ENCODE measurements at regions not wholly inside any gene's neighbourhood (a gene's known extent, or its start where the extent isn't known, plus 50 kb on each side); places are given as distances from the start of the nearest gene placed in this dataset.

DNA sequence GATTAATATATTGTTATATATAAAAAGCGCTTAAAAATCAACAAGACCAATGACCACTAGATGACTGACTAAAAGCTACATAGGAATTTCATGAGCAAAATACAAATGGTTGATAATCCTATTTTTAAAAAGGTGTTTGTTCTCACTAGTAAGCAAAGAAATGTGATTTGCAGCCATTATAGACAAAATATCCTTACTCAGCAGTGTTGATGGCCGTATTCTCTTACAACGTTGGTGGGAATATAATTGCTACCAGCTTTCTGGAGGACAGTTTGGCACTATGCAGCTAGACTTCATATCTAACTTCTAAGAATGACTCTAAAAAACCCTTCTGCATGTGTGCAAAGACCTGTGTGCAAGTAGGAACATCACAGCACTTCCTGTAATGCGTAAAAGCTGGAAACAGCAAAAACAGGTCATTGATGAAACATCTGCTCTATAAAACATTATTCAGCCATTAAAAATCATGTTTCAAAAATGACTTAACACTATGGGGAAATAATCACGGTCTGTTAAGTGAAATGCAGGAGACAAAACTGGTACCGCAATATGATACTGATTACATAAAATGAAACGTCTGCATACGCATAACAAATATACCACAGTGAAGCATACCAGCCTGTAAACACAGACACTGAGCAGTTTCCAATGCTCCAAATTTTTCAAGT, 70.1 kb upstream of the LINC01488 start:
- no peaks in the 10 kb centered on the region for H3K27me3 ChIP-seq
- TF ChIP-seq Cebpa-rat (IDR thresholded peaks at IDR 0.05): no peak
- no peaks in the 10 kb centered on the region for H3K36me3 ChIP-seq
- H3K27ac ChIP-seq: no peak overlapping the region
- no peak overlapping the region for H3K4me3 ChIP-seq
- H3K4me2 ChIP-seq: peak overlapping the region in 3 of 11 experiments; percentile 4 to 89 (median 32); a peak in 2 of 22 replicates
- H4K20me1 ChIP-seq: no peaks in the 10 kb centered on the region
- peaks cover 7 to 19% (median 13%) of the 10 kb centered on the region in 11 experiments; a peak in 16 of 22 replicates for H3K9me3 ChIP-seq (replicated peaks in 1 of 11)
- H3K4me1 ChIP-seq: peaks cover 43 to 56% (median 47%) of the 10 kb centered on the region in 10 experiments
- H3K9ac ChIP-seq: no peak overlapping the region

GRCh38 chr11:69413015-69413801, 68.3 kb upstream of the LINC01488 start:
- Histone ChIP-seq H3K4me1 (peaks cover 48 to 70% (median 61%) of the 10 kb centered on the region in 10 experiments), H3K4me3 (no peak overlapping the region), H3K9ac (no peak overlapping the region), H3K36me3 (no peaks in the 10 kb centered on the region), H3K27me3 (no peaks in the 10 kb centered on the region), H3K4me2 (no peak overlapping the region), H3K27ac (no peak overlapping the region), H4K20me1 (no peaks in the 10 kb centered on the region), H3K9me3 (replicated peaks in 1 of 11) (peaks cover 7 to 19% (median 13%) of the 10 kb centered on the region in 11 experiments; a peak in 16 of 22 replicates)
- TF ChIP-seq Cebpa-rat (IDR thresholded peaks at IDR 0.05): peak in 1 of 11 experiments; percentile 38; a peak in 1 of 22 replicates

DNA sequence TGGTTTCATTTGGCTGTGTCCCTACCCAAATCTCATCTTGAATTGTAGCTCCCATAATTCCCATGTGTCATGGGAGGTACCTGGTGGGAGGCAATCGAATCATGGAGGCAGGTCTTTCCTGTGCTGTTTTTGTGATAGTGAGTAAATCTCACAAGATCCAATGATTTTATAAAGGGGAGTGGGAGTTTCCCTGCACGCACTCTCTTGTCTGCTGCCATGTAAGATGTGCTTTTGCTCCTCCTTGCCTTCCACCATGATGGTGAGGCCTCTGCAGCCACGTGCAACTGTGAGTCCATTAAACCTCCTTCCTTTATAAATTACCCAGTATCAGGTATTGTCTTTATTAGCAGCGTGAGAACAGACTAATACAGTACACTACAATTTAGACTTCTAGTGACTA, 67.5 kb upstream of the LINC01488 start:
- Histone ChIP-seq H4K20me1 (no peaks in the 10 kb centered on the region), H3K27ac (no peak overlapping the region), H3K9ac (no peak overlapping the region), H3K36me3 (no peaks in the 10 kb centered on the region), H3K27me3 (no peaks in the 10 kb centered on the region), H3K4me2 (peak overlapping the region in 9 of 11 experiments; percentile 69 to 95 (median 85); a peak in 7 of 22 replicates), H3K4me3 (no peak overlapping the region), H3K4me1 (peaks cover 47 to 67% (median 59%) of the 10 kb centered on the region in 10 experiments), H3K9me3 (replicated peaks in 1 of 11) (peaks cover 7 to 19% (median 13%) of the 10 kb centered on the region in 11 experiments; a peak in 16 of 22 replicates)
- TF ChIP-seq Cebpa-rat (IDR thresholded peaks at IDR 0.05): no peak

GRCh38 chr11:69414773-69415187, 66.7 kb upstream of the LINC01488 start:
- Histone ChIP-seq H3K9ac (peak overlapping the region in 8 of 11 experiments; percentile 6 to 43 (median 13); a peak in 8 of 22 replicates), H3K4me2 (peak overlapping the region; percentile 69 to 95 (median 84)), H3K36me3 (no peaks in the 10 kb centered on the region), H3K4me1 (peaks cover 39 to 60% (median 51%) of the 10 kb centered on the region in 10 experiments), H3K27me3 (no peaks in the 10 kb centered on the region), H3K9me3 (replicated peaks in 1 of 11) (peaks cover 7 to 19% (median 13%) of the 10 kb centered on the region in 11 experiments; a peak in 16 of 22 replicates), H3K27ac (peak overlapping the region in 7 of 11 experiments; percentile 7 to 58 (median 43); a peak in 10 of 22 replicates), H4K20me1 (no peaks in the 10 kb centered on the region), H3K4me3 (peak overlapping the region in 1 of 10 experiments; percentile 19; a peak in 1 of 20 replicates)
- TF ChIP-seq Cebpa-rat (IDR thresholded peaks at IDR 0.05): no peak

- Histone ChIP-seq H3K27ac (peak overlapping the region in 6 of 11 experiments; percentile 4 to 58 (median 44); a peak in 10 of 22 replicates), H3K27me3 (no peaks in the 10 kb centered on the region), H3K4me1 (peaks cover 31 to 52% (median 44%) of the 10 kb centered on the region in 10 experiments), H3K4me3 (peak overlapping the region in 1 of 10 experiments; percentile 2; a peak in 2 of 20 replicates), H3K36me3 (no peaks in the 10 kb centered on the region), H4K20me1 (no peaks in the 10 kb centered on the region), H3K4me2 (peak overlapping the region; percentile 69 to 95 (median 84)), H3K9ac (peak overlapping the region in 7 of 11 experiments; percentile 6 to 54 (median 24); a peak in 9 of 22 replicates), H3K9me3 (replicated peaks in 1 of 11) (peaks cover 7 to 19% (median 13%) of the 10 kb centered on the region in 11 experiments; a peak in 16 of 22 replicates)
- no peak for TF ChIP-seq Cebpa-rat (IDR thresholded peaks at IDR 0.05)
These were observed 65.9 kb upstream of the LINC01488 start for GRCh38 chr11:69415411-69416142.

- Histone ChIP-seq H3K4me1 (peaks cover 29 to 47% (median 40%) of the 10 kb centered on the region in 10 experiments), H3K4me2 (peak overlapping the region; percentile 69 to 95 (median 84)), H3K4me3 (no peak overlapping the region; a peak in 1 of 20 replicates), H3K36me3 (no peaks in the 10 kb centered on the region), H3K27me3 (no peaks in the 10 kb centered on the region), H3K9me3 (replicated peaks in 1 of 11) (peaks cover 7 to 19% (median 13%) of the 10 kb centered on the region in 11 experiments; a peak in 16 of 22 replicates), H3K9ac (peak overlapping the region in 5 of 11 experiments; percentile 15 to 54 (median 34); a peak in 6 of 22 replicates), H3K27ac (peak overlapping the region in 5 of 11 experiments; percentile 31 to 58 (median 44); a peak in 7 of 22 replicates), H4K20me1 (no peaks in the 10 kb centered on the region)
- TF ChIP-seq Cebpa-rat (IDR thresholded peaks at IDR 0.05): no peak
These were observed 65.3 kb upstream of the LINC01488 start for GRCh38 chr11:69416143-69416515.

- H3K9me3 ChIP-seq (replicated peaks in 1 of 11): peaks cover 7 to 19% (median 13%) of the 10 kb centered on the region in 11 experiments; a peak in 16 of 22 replicates
- no peak overlapping the region for H3K4me3 ChIP-seq
- H3K4me1 ChIP-seq: peaks cover 26 to 46% (median 41%) of the 10 kb centered on the region in 10 experiments
- H4K20me1 ChIP-seq: no peaks in the 10 kb centered on the region
- H3K9ac ChIP-seq: no peak overlapping the region
- H3K36me3 ChIP-seq: no peaks in the 10 kb centered on the region
- peak overlapping the region in 10 of 11 experiments; percentile 74 to 95 (median 84); a peak in 21 of 22 replicates for H3K4me2 ChIP-seq
- H3K27me3 ChIP-seq: no peaks in the 10 kb centered on the region
- no peak overlapping the region for H3K27ac ChIP-seq
- TF ChIP-seq Cebpa-rat (IDR thresholded peaks at IDR 0.05): no peak
These were observed 64.4 kb upstream of the LINC01488 start for GRCh38 chr11:69416762-69417698.

All from BLaER1 treated with 17β-estradiol and CSF1 and Interleukin-3, amounts not matched to agents 10 nM and 100 nM (cell line).